ENCODE measurements at regions not wholly inside any gene's neighbourhood (a gene's known extent, or its start where the extent isn't known, plus 50 kb on each side); places are given as distances from the start of the nearest gene placed in this dataset.

GRCh38 chr5:3530251-3530650 lies 65.4 kb upstream of the IRX1 start:
- no peak for TF ChIP-seq SP1 (IDR thresholded peaks at IDR 0.05)
- TF ChIP-seq ZNF384 (IDR thresholded peaks at IDR 0.05), result no peak
- no peak for TF ChIP-seq NFRKB (IDR thresholded peaks at IDR 0.05)
- no peak for TF ChIP-seq FOXK2 (IDR thresholded peaks at IDR 0.05)

Measured in HEK293T (cell line).